ENCODE measurements at regions not wholly inside any gene's neighbourhood (a gene's known extent, or its start where the extent isn't known, plus 50 kb on each side); places are given as distances from the start of the nearest gene placed in this dataset.

DNA sequence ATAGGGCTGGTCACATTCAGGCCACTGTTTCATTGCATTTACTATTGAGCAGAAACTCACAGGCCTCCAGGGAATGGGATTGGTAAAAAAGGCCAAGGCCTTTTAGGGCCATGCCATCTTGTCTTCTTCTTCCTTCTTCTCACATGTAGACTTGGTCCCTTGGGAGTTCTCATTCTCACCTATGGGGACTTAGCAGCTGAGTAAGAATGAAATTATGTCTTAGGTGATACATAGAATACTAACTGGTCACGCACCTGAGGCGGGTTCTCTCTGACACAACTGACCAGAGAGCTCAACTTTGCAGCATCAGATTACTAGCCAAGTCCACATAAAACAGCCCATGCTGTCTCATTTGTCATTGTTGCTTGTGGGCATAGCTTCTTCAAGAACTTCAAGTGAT is 641.8 kb downstream of the EFNA5 start:
- intact Hi-C loops (cut with micrococcal nuclease) = no loop called here
- RAD21 ChIA-PET (ENCODE audit: low non-redundant PET in 1 of 2, low total read pairs in 2 of 2, uncharacterized antibody in 2 of 2, unreplicated experiment in 2 of 2) = no interaction called here
- no peaks in the 10 kb centered on the region for H3K9me2 ChIP-seq (ENCODE audit: insufficient read depth)

DNA sequence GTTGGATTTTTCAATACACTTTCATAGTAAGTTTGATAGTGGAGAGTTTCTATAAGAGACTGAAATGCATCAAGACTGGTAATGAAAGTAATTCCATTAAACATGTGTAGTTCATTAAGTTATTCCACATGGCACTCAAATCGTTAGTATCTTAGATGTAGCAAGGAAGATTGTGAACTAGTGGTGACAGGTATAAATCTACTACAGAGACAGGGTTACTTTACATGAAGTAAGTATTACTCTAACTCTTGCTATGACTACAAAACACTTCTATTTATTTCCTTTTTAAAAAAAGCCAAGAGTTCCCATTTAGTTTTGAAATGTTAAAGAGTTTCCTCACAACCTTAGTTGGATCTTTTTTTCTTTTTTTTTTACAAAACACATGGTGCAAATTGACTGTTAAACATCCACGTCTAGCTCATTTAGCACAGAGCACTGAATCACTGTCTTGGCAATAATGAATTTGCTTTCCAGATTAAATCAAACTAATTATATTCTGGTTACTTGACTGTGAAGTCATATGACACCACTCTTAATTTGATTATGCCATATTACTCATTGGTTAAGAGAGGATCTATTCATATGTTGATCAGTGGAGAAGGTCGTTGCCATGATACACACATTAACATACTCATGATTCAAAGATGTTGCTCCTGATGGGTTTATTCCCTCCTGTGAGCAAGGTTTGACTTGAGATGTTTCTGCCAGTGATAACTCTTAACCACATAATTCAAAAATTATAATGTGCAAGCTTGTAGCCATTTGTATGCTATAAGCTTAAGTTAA is 644.8 kb downstream of the EFNA5 start:
- Histone ChIP-seq H3K27ac (ENCODE audit: low read depth, low read length) (no peak overlapping the region), H3K79me2 (ENCODE audit: insufficient read depth, low read length) (no peaks in the 10 kb centered on the region), H3K9ac (ENCODE audit: low read length) (no peak overlapping the region), H3K4me3 (replicated peaks in 1 of 2; ENCODE audit: low read depth in 1 of 2, low read length in 2 of 2) (no peak overlapping the region), H3K4me1 (ENCODE audit: control insufficient read depth in 1 of 2, insufficient read depth in 2 of 2, low read length in 2 of 2) (no peaks in the 10 kb centered on the region), H3K9me3 (ENCODE audit: control insufficient read depth in 1 of 2, insufficient read depth in 1 of 2, low read depth in 1 of 2, low read length in 2 of 2) (no peaks in the 10 kb centered on the region), H3K36me3 (ENCODE audit: control insufficient read depth in 1 of 2, insufficient read depth in 2 of 2, low read length in 2 of 2) (no peaks in the 10 kb centered on the region), H2AFZ (ENCODE audit: low read depth, low read length, poor library complexity, severe bottlenecking) (no peak overlapping the region), H3K9me2 (ENCODE audit: insufficient read depth) (no peaks in the 10 kb centered on the region), H3K27me3 (ENCODE audit: insufficient read depth, low read length) (no peaks in the 10 kb centered on the region), H4K20me1 (ENCODE audit: insufficient read depth) (no peaks in the 10 kb centered on the region), H3K4me2 (ENCODE audit: low read length) (no peak overlapping the region)
- POLR2A ChIA-PET = no interaction called here
- ATAC-seq (no peak), DNase-seq (ENCODE audit: low read depth, low spot score) (no peak)
- TF ChIP-seq, protein P1, sequence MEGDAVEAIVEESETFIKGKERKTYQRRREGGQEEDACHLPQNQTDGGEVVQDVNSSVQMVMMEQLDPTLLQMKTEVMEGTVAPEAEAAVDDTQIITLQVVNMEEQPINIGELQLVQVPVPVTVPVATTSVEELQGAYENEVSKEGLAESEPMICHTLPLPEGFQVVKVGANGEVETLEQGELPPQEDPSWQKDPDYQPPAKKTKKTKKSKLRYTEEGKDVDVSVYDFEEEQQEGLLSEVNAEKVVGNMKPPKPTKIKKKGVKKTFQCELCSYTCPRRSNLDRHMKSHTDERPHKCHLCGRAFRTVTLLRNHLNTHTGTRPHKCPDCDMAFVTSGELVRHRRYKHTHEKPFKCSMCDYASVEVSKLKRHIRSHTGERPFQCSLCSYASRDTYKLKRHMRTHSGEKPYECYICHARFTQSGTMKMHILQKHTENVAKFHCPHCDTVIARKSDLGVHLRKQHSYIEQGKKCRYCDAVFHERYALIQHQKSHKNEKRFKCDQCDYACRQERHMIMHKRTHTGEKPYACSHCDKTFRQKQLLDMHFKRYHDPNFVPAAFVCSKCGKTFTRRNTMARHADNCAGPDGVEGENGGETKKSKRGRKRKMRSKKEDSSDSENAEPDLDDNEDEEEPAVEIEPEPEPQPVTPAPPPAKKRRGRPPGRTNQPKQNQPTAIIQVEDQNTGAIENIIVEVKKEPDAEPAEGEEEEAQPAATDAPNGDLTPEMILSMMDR (IDR thresholded peaks at IDR 0.05 in 2 of 3, conservative IDR thresholded peaks at IDR 0.05 in 1 of 3; ENCODE audit: borderline replicate concordance in 1 of 3, insufficient read depth in 1 of 3, low read depth in 2 of 3, low read length in 2 of 3) = no peak
- TF ChIP-seq ELF1 (IDR thresholded peaks at IDR 0.05; ENCODE audit: borderline replicate concordance, low read depth) = no peak
- no peak for TF ChIP-seq FOSL1 (IDR thresholded peaks at IDR 0.05; ENCODE audit: low read depth)
- TF ChIP-seq ZFX (IDR thresholded peaks at IDR 0.05) = no peak
- TF ChIP-seq RAD21 (IDR thresholded peaks at IDR 0.05; ENCODE audit: low read depth) = no peak
- TF ChIP-seq SIN3A (IDR thresholded peaks at IDR 0.05; ENCODE audit: low read depth) = no peak
- no TSS peak for BruUV-seq (replicated peaks)
- CTCF ChIA-PET = no interaction called here
- RAD21 ChIA-PET (ENCODE audit: low non-redundant PET in 1 of 2, low total read pairs in 2 of 2, uncharacterized antibody in 2 of 2, unreplicated experiment in 2 of 2) = no interaction called here
- intact Hi-C loops (cut with micrococcal nuclease) = no loop called here

More for the DNA sequence above, 641.8 kb downstream of the EFNA5 start:
- H3K9ac ChIP-seq (ENCODE audit: low read length) = no peak overlapping the region
- BruUV-seq (replicated peaks) = no TSS peak
- H3K4me2 ChIP-seq (ENCODE audit: low read length) = no peak overlapping the region
- no peaks in the 10 kb centered on the region for H4K20me1 ChIP-seq (ENCODE audit: insufficient read depth)
- DNase-seq (ENCODE audit: low read depth, low spot score) = no peak
- H3K36me3 ChIP-seq (ENCODE audit: control insufficient read depth in 1 of 2, insufficient read depth in 2 of 2, low read length in 2 of 2) = no peaks in the 10 kb centered on the region
- no peaks in the 10 kb centered on the region for H3K9me3 ChIP-seq (ENCODE audit: control insufficient read depth in 1 of 2, insufficient read depth in 1 of 2, low read depth in 1 of 2, low read length in 2 of 2)
- CTCF ChIA-PET = no interaction called here
- no peaks in the 10 kb centered on the region for H3K4me1 ChIP-seq (ENCODE audit: control insufficient read depth in 1 of 2, insufficient read depth in 2 of 2, low read length in 2 of 2)
- no peak for ATAC-seq
- no peak overlapping the region for H3K4me3 ChIP-seq (replicated peaks in 1 of 2; ENCODE audit: low read depth in 1 of 2, low read length in 2 of 2)
- no peak overlapping the region for H2AFZ ChIP-seq (ENCODE audit: low read depth, low read length, poor library complexity, severe bottlenecking)
- TF ChIP-seq POLR2AphosphoS5 (IDR thresholded peaks at IDR 0.05; ENCODE audit: low read depth, low read length) (no peak), RAD21 (IDR thresholded peaks at IDR 0.05; ENCODE audit: low read depth) (no peak), ZFX (IDR thresholded peaks at IDR 0.05) (no peak), ZNF274 (IDR thresholded peaks at IDR 0.05; ENCODE audit: low read depth, low read length) (no peak), YY1 (IDR thresholded peaks at IDR 0.05; ENCODE audit: extremely low read depth, insufficient replicate concordance, low read depth, low read length) (no peak)
- TF ChIP-seq, protein P1 (IDR thresholded peaks at IDR 0.05 in 2 of 3, conservative IDR thresholded peaks at IDR 0.05 in 1 of 3; ENCODE audit: borderline replicate concordance in 1 of 3, insufficient read depth in 1 of 3, low read depth in 2 of 3, low read length in 2 of 3) = no peak
- H3K27me3 ChIP-seq (ENCODE audit: insufficient read depth, low read length) = no peaks in the 10 kb centered on the region
- no peaks in the 10 kb centered on the region for H3K79me2 ChIP-seq (ENCODE audit: insufficient read depth, low read length)
- POLR2A ChIA-PET = no interaction called here
- H3K27ac ChIP-seq (ENCODE audit: low read depth, low read length) = no peak overlapping the region

All from HCT116 (cell line).